OCI-LY1 (cell line): ENCODE measurements at regions not wholly inside any gene's neighbourhood (a gene's known extent, or its start where the extent isn't known, plus 50 kb on each side); places are given as distances from the start of the nearest gene placed in this dataset.

Experiments
- H2AFZ ChIP-seq: fragments of 200-600 bp; sonication (generic), shearing (Covaris generic); 2 replicates; pipeline ENCODE4 v1.6.0; 2014; ENCODE audit warnings: antibody characterized with exemption, mild to moderate bottlenecking, low read length
- H3F3A ChIP-seq: fragments of 200-600 bp; sonication (generic), shearing (Covaris generic); 2 replicates; pipeline ENCODE4 v1.6.0; 2014; ENCODE audit warnings: mild to moderate bottlenecking, antibody characterized with exemption, low read length, moderate library complexity; ENCODE audit not compliant: insufficient read depth
- H3K27ac ChIP-seq: fragments of 200-600 bp; sonication (generic); 2 replicates; pipeline ENCODE4 v1.5.1; 2014; ENCODE audit warnings: low read length, mixed run types, mild to moderate bottlenecking, low read depth; ENCODE audit not compliant: poor library complexity, severe bottlenecking
- H3K27me3 ChIP-seq: fragments of 200-600 bp; sonication (generic); 2 replicates; pipeline ENCODE4 v1.6.0; 2014; ENCODE audit warnings: antibody characterized with exemption, mild to moderate bottlenecking, low read length, moderate library complexity; ENCODE audit not compliant: insufficient read depth
- H3K36me3 ChIP-seq: fragments of 200-600 bp; sonication (generic); 2 replicates; pipeline ENCODE4 v1.6.1; 2014; ENCODE audit warnings: mild to moderate bottlenecking, antibody characterized with exemption, low read length, moderate library complexity, mixed read lengths; ENCODE audit not compliant: insufficient read depth
- H3K4me1 ChIP-seq: fragments of 200-600 bp; sonication (generic); 2 replicates; pipeline ENCODE4 v1.5.1; 2014; ENCODE audit warnings: mild to moderate bottlenecking, low read length, moderate library complexity; ENCODE audit not compliant: insufficient read depth, severe bottlenecking
- H3K4me2 ChIP-seq: fragments of 200-600 bp; sonication (generic), shearing (Covaris generic); 2 replicates; pipeline ENCODE4 v1.6.1; 2014; ENCODE audit warnings: low read length
- H3K4me3 ChIP-seq: fragments of 200-600 bp; sonication (generic); 2 replicates; pipeline ENCODE4 v1.5.1; 2014; ENCODE audit warnings: low read length, low read depth, mild to moderate bottlenecking, mixed read lengths; ENCODE audit not compliant: poor library complexity, severe bottlenecking
- H3K79me2 ChIP-seq: fragments of 200-600 bp; shearing (Covaris generic); 2 replicates; pipeline ENCODE4 v1.6.1; 2016; ENCODE audit warnings: mixed run types, low read length, mixed read lengths; ENCODE audit not compliant: insufficient read depth
- H3K9ac ChIP-seq: fragments of 200-600 bp; sonication (generic), shearing (Covaris generic); 2 replicates; pipeline ENCODE4 v1.6.1; 2014; ENCODE audit warnings: mild to moderate bottlenecking, low read length, mixed read lengths
- H3K9me2 ChIP-seq: fragments of 200-600 bp; sonication (generic), shearing (Covaris generic); 2 replicates; pipeline ENCODE4 v1.6.1; 2014; ENCODE audit warnings: low read depth, mild to moderate bottlenecking, low read length, mixed read lengths
- H3K9me3 ChIP-seq: fragments of 200-600 bp; shearing (Covaris generic); 2 replicates; pipeline ENCODE4 v1.6.1; 2014; ENCODE audit warnings: low read length, mixed read lengths
- H4K20me1 ChIP-seq: fragments of 200-600 bp; sonication (generic), shearing (Covaris generic); 2 replicates; pipeline ENCODE4 v1.6.0; 2016; ENCODE audit warnings: mild to moderate bottlenecking, low read length; ENCODE audit not compliant: insufficient read depth
- EZH2 ChIP-seq: fragments of 200-600 bp; sonication (generic), shearing (Covaris generic); IDR thresholded peaks from 2 replicates; pipeline ENCODE4 v1.8.0; 2017; ENCODE audit warnings: borderline replicate concordance, mixed run types, mild to moderate bottlenecking, antibody characterized with exemption, low read length, moderate library complexity, mixed read lengths
- TF ChIP-seq, protein P1 (sequence below): fragments of 200-600 bp; sonication (generic), shearing (Covaris generic); IDR thresholded peaks from 2 replicates; pipeline ENCODE4 v1.5.1; 2017; ENCODE audit warnings: mild to moderate bottlenecking, antibody characterized with exemption, low read length, moderate library complexity, mixed read lengths

GRCh38 chr5:161096581-161096980 lies 244.6 kb upstream of the ATP10B start:
- TF ChIP-seq EZH2 = no peak
- no peak overlapping the region for H3K4me2 ChIP-seq

GRCh38 chr5:161095953-161096352 lies 243.9 kb upstream of the ATP10B start:
- H3K4me3 ChIP-seq = no peak overlapping the region
- no peak overlapping the region for H3K9ac ChIP-seq
- no peak overlapping the region for H2AFZ ChIP-seq
- H3K36me3 ChIP-seq = no peaks in the 10 kb centered on the region
- no peaks in the 10 kb centered on the region for H3K9me2 ChIP-seq
- no peak overlapping the region for H3K27ac ChIP-seq
- no peak overlapping the region for H3K4me2 ChIP-seq
- no peaks in the 10 kb centered on the region for H3K79me2 ChIP-seq
- H3K27me3 ChIP-seq = no peaks in the 10 kb centered on the region
- no peak for TF ChIP-seq EZH2
- TF ChIP-seq, protein P1, sequence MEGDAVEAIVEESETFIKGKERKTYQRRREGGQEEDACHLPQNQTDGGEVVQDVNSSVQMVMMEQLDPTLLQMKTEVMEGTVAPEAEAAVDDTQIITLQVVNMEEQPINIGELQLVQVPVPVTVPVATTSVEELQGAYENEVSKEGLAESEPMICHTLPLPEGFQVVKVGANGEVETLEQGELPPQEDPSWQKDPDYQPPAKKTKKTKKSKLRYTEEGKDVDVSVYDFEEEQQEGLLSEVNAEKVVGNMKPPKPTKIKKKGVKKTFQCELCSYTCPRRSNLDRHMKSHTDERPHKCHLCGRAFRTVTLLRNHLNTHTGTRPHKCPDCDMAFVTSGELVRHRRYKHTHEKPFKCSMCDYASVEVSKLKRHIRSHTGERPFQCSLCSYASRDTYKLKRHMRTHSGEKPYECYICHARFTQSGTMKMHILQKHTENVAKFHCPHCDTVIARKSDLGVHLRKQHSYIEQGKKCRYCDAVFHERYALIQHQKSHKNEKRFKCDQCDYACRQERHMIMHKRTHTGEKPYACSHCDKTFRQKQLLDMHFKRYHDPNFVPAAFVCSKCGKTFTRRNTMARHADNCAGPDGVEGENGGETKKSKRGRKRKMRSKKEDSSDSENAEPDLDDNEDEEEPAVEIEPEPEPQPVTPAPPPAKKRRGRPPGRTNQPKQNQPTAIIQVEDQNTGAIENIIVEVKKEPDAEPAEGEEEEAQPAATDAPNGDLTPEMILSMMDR = no peak
- no peaks in the 10 kb centered on the region for H3K4me1 ChIP-seq
- no peaks in the 10 kb centered on the region for H4K20me1 ChIP-seq
- no peaks in the 10 kb centered on the region for H3F3A ChIP-seq
- H3K9me3 ChIP-seq = no peaks in the 10 kb centered on the region

More at GRCh38 chr5:161096581-161096980, 244.6 kb upstream of the ATP10B start:
- Histone ChIP-seq H3K79me2 (no peaks in the 10 kb centered on the region), H3K4me3 (no peak overlapping the region), H3K9me2 (no peaks in the 10 kb centered on the region), H3K4me1 (no peaks in the 10 kb centered on the region), H3K9ac (no peak overlapping the region), H3K27ac (no peak overlapping the region), H3K9me3 (no peaks in the 10 kb centered on the region), H4K20me1 (no peaks in the 10 kb centered on the region), H3K36me3 (no peaks in the 10 kb centered on the region), H2AFZ (no peak overlapping the region), H3K27me3 (no peaks in the 10 kb centered on the region), H3F3A (no peaks in the 10 kb centered on the region)

DNA sequence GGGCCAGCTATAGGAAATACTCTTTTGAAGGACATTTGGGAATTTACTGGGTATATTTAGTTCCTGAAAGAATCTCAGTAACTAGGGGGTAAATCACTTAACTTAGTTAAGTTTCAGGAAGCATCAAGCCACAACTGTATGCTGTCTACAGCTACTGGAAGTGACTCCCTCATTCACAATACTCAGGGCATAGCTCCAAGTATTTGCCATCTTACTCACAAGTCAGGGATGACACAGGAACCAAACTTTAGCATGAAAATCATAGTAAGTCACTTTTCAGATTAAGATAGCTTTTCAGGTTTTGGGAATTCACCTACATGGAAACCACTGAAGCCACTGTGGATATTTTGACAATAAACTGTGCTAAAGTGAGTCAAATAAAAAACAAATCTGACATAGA lies 242.4 kb upstream of the ATP10B start:
- H3K27ac ChIP-seq = no peak overlapping the region
- no peak for TF ChIP-seq EZH2
- TF ChIP-seq, protein P1 = no peak
- H4K20me1 ChIP-seq = no peaks in the 10 kb centered on the region

GRCh38 chr5:161093100-161093499 lies 241.1 kb upstream of the ATP10B start:
- H3K4me3 ChIP-seq = no peak overlapping the region
- H3K9me2 ChIP-seq = no peaks in the 10 kb centered on the region
- no peak overlapping the region for H3K4me2 ChIP-seq
- no peaks in the 10 kb centered on the region for H3F3A ChIP-seq
- no peaks in the 10 kb centered on the region for H3K36me3 ChIP-seq
- no peaks in the 10 kb centered on the region for H3K4me1 ChIP-seq
- no peak overlapping the region for H2AFZ ChIP-seq
- no peaks in the 10 kb centered on the region for H4K20me1 ChIP-seq
- no peak for TF ChIP-seq EZH2
- TF ChIP-seq, protein P1 = no peak
- H3K9ac ChIP-seq = no peak overlapping the region
- H3K27me3 ChIP-seq = no peaks in the 10 kb centered on the region
- no peak overlapping the region for H3K27ac ChIP-seq
- no peaks in the 10 kb centered on the region for H3K9me3 ChIP-seq
- no peaks in the 10 kb centered on the region for H3K79me2 ChIP-seq

More for the DNA sequence above, 242.4 kb upstream of the ATP10B start:
- Histone ChIP-seq H3K79me2 (no peaks in the 10 kb centered on the region), H3K9ac (no peak overlapping the region), H3K9me3 (no peaks in the 10 kb centered on the region), H3K27me3 (no peaks in the 10 kb centered on the region), H3K36me3 (no peaks in the 10 kb centered on the region), H3K9me2 (no peaks in the 10 kb centered on the region), H3F3A (no peaks in the 10 kb centered on the region), H3K4me3 (no peak overlapping the region), H3K4me2 (no peak overlapping the region), H2AFZ (no peak overlapping the region), H3K4me1 (no peaks in the 10 kb centered on the region)
